ENCODE measurements at regions not wholly inside any gene's neighbourhood (a gene's known extent, or its start where the extent isn't known, plus 50 kb on each side); places are given as distances from the start of the nearest gene placed in this dataset.

- DNase-seq: no peak
These were observed 56.4 kb upstream of the TRPC4 start for GRCh38 chr13:37925878-37926473.

- DNase-seq: no peak
These were observed 53.7 kb upstream of the TRPC4 start for GRCh38 chr13:37923236-37923635.

GRCh38 chr13:37919329-37919880, 49.8 kb upstream of the TRPC4 start:
- no peak for DNase-seq
